IPS DF 19.7 (cell line): ENCODE measurements at regions not wholly inside any gene's neighbourhood (a gene's known extent, or its start where the extent isn't known, plus 50 kb on each side); places are given as distances from the start of the nearest gene placed in this dataset.

Experiments
- DNase-seq: peaks from one replicate; pipeline ENCODE4 v3.0.0-alpha.2; 2013; ENCODE audit warnings: low read depth, low spot score

DNA sequence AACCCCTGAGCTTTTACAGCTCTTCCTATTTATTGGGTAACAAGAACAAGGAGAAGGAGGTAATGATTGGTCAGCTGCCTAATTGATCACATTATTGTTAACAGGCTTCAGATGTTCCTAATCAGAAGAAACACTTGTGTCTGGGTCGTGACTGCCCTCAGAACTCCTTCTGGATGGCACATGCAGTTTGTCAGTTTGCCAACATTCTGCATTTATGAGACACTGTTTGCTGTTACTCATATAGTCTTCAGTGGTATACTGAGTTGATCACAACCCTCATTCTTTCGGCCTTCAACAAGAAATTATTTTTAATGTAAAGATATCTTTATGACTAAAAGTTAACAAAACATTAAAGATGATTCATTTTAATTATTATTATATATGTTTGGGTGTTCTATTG is 95.7 kb upstream of the DOCK10 start:
- DNase-seq = no peak

DNA sequence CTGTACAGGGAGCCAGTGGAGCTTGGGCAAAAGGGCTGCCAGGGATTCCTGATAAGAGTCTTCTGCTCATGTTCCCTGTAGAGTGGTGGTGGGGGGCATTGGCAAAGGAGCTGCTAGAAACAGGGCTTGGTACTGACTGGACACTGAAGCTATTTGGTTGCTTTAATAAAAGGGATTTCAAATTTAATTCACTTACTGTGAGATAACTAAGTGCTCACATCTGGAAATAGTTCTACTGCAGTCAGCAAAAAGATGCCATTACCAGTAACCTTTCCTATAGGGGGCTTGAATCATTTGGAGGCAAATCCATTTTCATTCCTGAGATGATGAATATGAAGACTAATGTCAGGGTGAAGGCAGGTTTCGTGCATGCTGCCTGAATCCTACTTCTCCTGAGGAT is 94.3 kb upstream of the DOCK10 start:
- DNase-seq = no peak

DNA sequence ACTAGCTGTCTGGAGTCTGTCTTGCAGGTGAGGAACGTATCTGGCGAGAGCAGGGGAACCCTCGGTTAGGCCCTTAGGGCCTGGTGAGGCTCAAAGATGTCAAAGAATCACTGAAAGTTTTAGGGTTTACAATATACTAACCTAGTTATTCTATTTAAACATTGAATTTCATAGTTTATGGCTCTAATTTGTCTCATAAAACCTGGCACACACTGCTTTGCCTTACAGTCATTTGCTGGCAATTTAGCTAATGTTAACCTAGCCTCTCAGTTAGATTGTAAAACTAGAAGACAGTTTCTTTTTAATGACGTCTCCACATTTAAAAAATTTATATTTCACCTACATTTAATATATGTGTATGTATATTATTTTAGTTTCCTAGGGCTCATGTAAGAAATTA is 89.6 kb upstream of the DOCK10 start:
- DNase-seq = no peak

DNA sequence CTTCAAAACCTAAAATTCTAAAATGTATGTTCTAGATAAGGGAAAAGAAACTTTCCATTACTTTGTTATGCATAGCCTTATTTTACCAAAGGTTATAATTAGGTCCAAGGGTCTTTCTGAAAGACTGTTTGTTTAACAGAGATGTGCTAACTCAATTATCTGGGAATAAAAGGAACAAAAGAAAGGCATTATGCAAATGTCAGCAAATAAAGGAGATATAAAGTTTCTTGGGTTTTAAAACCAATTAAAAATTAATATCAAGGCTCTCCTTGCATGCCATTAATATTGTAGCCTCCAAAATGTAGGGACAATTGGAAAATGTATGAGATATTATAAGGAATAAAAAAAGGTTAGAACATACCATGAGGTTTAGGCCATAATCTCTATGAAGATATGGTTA is 87.8 kb upstream of the DOCK10 start:
- DNase-seq = no peak

DNA sequence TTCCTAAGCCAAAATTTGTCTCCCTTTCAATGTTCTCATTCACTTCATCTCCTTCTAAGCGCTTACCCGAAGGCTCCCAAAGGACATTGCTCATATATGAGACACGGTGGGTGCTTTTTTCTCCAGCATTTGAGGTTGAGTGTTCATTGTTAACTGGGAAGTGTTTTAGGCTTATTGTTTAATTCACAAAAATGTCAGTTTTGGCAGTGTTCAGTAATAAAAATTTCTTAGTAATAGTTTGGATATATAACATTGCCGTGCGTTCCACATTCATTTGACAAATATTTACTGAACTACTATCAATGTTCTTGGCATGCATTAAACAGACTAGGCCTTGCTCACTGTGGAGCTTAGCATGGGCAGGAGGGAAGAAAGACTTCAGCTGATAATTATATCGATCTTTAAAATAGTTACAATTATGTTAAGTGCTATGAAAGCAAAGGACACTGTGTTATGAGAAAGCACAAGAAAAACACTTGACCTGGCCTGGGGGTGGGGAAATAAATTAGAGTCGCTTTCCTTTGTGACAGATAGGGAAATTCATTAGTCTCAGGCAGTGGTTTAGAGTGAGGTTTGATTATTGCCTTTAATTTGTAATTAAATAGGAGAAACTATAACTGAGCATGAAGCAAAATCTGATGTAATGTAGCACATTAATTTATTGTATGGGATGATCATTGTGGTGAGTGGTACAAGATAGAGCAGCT is 82.2 kb upstream of the DOCK10 start:
- no peak for DNase-seq

DNA sequence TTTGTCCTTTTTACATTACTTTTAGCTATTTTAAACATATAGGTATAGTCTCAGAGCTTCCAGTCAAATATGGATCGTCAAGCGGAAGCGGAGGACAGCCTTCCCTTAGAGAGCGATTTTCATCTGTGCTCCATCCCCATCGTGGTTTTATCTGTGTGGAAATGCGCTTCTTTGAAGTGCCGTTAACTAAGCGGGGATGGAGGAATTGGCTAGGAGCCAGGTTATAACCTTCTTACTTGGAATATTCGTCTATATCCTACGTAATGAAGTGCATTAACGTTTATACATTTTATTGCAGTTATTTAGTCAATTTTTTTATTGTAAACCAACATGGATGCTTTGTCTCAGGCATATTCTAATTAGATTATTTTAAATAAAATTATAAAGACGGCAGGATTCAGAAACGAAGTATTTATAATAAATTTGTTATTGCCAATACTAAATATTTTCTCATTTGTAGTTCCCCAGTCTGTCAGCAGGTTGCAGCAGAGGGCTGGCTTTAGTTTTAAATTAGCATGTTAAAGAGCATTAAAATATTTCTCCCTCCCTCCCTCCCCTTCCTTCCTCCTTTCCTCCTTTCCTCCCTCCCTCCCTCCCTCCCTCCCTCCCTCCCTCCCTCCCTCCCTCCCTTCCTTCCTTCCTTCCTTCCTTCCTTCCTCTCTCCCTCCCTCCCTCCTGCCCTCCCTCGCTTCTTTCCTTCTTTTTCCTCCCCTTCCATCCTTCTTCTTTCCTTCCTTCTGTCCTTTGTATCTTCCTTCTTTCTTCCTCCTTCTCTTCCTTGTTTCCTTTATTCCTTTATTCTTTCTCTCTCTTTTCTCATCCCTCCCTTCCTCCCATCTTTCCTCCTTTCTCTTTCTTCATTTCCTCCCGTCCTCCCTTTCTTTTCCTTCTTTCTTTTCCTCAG is 80.6 kb upstream of the DOCK10 start:
- DNase-seq = no peak

DNA sequence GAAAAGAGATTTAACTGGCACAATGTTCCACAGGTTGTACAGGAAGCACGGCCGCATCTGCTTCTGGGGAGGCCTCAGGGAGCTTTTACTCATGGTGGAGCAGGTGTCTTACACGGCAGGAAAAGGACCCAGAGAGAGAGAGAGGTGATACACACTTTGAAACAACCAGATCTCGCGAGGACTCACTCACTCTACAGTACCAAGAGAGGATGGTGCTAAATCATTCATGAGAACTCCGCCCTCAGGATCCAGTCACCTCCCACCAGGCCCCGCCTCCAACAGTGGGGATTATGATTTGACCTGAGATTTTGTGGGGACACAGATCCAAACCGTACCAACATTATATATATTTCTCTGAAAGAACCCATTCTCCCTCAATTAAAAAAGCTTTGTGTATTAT is 79.7 kb upstream of the DOCK10 start:
- DNase-seq = no peak

DNA sequence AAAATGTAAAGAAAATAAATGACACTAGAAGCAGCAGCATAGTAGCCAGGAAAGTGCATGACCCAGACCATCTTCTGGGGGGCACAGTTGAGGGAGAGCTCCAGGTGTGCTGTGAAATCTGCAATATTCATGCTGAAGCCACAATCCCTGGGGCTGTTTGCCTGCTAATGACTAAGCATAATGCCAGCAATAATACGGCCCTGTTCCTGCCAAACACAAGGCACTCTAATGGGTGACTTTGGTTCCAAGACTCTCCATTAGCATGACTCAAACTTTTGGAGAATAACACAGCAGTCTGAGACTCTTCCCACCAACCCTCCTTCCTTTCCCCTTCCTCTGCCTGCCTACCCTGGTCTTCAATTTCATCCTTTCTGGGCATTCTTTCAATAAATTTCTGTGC is 77.9 kb upstream of the DOCK10 start:
- no peak for DNase-seq

DNA sequence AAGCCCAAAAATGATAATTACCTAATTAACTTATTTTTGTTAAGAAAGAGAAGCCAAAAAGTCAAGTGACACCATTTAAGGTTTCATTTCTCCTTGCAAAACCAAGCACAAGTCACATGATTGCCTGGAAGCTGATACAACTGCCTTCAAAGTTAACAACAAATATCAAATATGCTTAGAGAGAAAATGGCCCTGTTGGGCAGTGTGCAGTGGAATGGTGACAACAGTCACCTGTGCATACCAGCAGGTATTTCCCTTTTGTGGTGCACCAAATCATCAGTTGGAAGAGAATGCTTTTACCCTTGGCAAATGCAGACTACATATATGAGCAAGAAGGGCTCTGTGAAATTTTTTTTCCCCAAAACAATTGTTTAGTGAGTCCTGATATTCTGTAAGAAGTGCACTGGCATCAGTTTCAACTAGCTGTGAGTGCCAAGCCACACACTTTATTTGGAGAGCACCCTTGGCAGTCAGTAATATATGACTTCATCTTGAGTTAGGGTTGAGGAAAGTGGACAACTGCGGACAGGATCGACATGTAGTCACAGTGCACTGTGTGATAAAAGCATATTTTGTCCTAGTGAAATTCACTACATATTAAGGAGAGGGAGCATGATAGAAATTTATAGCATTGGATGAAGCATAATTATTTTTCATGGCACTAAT is 74.9 kb upstream of the DOCK10 start:
- no peak for DNase-seq

DNA sequence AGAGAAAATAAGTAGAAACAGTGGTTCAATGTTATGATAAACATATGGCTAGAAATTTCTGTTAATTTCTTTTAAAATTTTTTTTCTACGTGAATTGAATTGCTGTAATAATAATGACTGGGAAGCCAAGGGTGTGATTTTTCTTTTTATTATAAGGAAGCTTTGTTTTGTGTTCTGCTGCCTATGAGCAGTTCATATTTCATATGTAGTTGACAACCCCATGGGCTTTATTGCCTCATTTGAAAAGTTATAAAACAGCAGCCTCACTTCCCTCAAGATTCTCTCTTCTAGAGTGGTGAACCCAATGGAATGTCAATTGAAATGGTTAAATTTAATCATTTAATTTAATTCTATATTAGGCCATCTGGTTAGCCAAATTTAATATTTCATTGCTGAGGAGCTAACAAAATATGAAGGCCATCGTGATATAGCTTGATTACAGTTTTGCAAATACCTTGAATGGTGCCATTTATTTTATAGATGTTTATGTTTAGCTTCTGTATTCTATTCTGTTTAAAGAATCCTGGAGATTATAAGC is 72.6 kb upstream of the DOCK10 start:
- no peak for DNase-seq

DNA sequence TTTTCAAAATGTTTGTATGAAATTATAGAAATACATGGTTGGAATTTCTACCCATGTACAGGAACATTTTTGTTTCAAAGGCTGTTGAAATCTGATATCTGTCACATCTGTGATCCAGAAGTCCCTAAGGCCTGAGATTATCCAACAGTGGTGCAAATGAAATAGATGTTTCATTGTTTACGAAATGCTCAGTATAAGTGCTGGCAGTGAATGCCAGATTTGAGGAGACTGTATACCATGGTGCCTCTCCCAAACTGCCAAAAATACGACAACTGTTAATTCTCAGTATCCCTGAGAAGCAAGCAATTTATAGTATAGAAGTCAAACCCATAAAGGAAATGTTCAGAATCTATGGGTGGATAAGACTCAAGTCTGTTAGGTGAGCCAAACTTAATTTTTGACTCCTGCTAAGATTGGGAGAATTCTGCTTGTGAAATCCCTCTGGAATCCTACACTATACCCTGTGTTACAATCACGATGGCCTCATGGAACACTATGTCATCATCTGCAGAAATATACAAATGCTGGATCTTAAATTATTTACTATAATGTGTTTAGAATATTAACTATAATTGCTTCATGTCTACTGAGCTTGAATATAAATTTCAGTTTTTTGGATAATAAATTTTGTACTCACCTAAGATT is 71.2 kb upstream of the DOCK10 start:
- DNase-seq = no peak

DNA sequence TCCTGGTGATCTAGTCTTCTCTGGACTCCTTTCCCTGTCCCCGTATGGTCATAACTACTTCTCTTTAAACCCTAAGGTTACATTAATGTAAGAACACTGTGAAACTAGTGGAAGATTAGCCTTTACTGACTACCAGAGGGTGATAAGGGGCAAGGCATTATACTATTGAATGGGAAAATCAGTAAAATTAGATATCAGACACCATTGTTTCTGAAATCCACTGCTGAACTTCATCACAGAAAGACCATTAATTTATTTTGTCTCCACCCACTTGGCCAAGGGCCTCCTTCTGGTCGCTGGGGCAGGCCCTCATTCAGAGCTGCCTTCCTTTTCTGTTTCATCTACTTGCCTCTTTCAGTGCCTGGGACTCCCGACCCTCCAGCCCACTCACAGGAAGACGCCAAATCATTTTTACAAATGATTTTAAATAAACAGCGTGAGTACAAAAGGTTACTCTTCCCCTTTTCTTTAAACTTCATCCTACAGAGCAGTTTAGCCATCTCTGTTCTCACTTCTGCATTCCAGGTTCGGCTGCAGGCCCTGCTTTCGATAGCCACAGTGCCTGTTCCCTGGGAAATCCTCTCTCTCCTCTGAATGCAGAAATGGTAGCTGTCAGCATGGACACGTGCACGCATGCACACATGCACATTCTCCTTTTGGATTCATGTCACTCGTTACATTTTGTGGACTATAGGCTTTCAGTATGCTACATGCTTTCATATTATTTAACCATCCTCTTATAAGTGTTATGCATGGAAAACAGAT is 70.3 kb upstream of the DOCK10 start:
- no peak for DNase-seq

DNA sequence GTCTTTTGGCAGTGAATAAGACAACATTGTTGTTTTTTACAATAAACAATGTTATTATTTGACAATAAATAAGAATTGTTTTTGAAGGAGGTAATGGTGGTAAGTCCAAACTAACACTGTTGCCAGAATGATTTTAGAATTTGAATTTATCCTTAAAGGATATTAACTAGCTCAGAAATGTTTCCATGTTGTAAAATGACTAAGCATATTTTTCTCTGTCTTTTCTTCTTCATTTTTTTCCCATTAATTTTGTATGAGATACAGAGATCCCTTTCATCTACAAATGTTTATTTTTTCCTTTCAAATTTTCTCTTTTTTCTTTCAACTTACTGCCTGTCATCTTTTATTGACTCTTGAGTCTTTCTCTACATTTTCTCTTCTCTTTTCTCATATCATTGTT is 66.5 kb upstream of the DOCK10 start:
- DNase-seq = no peak

DNA sequence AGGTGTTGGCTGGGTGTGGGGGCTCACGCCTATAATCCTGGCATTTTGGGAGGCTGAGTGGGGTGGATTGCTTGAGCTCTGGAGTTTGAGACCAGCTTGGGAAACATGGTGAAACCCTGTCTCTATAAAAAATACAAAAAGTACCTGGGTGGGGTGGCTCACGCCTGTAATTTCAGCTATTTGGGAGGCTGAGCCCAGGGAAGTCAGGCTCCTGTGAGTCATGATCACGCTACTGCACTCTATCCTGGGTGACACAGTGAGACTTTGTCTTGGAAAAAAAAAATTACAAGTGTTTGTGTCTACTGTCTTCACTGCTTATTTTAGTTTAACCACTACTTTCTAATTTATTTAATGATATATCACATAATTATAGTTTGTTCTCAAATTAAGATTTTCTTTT is 62.7 kb upstream of the DOCK10 start:
- no peak for DNase-seq

DNA sequence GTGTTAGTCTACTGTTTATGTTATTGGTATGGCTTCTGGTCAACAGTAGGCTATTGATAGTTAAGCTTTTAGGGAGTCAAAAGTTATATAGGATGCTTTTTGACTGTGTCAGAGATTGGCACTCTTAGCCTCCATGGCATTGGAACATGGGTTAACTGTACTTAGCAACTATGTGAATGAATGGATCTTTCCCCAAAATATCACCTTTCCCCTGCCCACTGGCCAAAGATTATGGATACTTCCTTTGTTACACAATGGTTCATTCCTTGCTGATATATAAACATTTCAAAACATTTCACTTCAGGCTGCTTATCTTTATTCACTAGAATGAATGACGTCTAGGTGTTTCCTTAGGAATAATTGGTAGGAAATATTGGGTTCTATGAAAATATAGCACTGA is 62.1 kb upstream of the DOCK10 start:
- DNase-seq = no peak

DNA sequence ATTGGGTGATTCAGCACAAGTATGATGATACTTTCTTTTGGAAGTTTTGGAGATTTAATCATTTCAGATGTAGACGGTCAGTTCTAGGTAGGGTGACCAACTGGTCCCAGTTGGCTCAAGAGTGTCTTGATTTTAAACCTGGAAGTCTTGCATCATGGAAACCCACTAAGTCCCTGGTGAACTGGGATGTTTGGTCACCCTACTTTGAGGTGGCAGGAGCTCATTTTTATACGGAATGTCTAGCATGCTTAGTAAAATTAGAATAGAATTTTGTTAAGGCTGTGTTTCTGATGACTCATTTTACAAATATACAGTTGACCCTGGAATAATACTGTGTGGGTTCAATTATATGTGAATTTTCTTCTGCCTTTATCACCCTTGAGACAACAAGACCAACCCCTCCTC is 61.5 kb upstream of the DOCK10 start:
- DNase-seq = no peak

DNA sequence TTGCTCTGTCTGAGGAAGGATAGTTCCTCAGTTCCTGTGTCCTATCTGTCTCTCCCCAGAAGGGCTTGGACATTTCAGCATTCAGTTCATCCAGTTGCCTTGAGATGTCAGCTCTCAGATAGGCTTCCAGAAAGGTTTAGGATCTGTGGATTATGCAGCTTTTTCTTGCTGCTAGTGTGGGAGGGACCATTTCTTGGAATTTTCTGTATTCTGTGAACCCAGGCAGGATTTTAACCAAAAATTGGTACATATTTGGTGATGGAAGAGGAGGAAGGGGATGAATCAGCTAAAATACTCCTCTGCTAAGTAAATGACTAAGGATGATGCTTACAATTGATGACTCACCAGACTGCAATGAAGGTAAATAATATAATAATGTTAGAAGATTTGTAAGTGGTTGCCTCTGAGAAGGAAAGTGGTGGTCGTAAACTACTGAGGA is 58.6 kb upstream of the DOCK10 start:
- DNase-seq = no peak

DNA sequence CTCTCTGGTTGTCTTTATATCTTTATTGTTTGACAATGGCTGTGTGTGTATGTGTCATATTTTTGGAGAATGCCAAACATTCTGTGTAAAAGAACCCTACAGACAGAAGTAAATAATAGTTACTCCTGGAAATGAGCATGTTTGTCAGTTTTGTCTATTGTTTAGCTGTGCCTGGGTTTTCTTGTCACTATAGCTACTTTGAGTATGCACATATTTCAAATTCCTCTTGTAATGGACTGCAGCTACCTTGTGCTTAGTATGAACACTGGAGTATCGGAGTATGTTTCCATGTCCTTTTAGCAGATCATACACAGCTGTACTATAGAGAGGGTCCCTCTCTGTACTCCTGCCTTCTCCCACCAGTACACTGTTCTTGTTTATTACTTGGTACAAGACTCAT is 58.0 kb upstream of the DOCK10 start:
- no peak for DNase-seq

DNA sequence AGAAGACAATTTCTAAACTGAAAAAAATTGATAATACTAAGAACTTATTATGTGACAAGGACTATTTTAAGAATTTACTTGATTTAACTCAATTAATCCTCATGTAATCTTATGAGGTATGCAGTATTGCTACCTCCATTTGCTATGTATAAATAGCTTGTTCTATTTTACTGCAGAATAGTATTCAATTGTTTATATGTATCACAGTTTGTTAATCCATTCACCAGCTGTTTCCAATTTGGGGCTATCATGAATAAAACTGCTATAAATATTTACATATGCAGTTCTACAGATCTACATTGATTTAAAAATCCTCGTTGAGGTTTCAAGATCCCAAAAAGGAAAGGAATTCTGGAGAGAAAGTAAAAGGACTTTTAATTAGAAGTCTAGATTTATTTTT is 54.8 kb upstream of the DOCK10 start:
- no peak for DNase-seq
